ENCODE measurements at regions not wholly inside any gene's neighbourhood (a gene's known extent, or its start where the extent isn't known, plus 50 kb on each side); places are given as distances from the start of the nearest gene placed in this dataset.

GRCh38 chr2:160878618-160879017 is 281.6 kb upstream of the TANK start:
- TF ChIP-seq CTCF (IDR thresholded peaks at IDR 0.05; ENCODE audit: partially characterized antibody, unreplicated experiment), result no peak
- H3K4me3 Mint-ChIP-seq (ENCODE audit: unreplicated experiment), result no peak overlapping the region
- no peaks in the 10 kb centered on the region for H3K9me3 Mint-ChIP-seq (ENCODE audit: unreplicated experiment)
- no peaks in the 10 kb centered on the region for H3K27me3 Mint-ChIP-seq (ENCODE audit: unreplicated experiment)
- H3K4me1 Mint-ChIP-seq (ENCODE audit: low read depth, unreplicated experiment), result peaks cover 2% of the 10 kb centered on the region
- DNase-seq, result no peak
- no peaks in the 10 kb centered on the region for H3K36me3 Mint-ChIP-seq (ENCODE audit: unreplicated experiment)
- no peak overlapping the region for H3K27ac Mint-ChIP-seq (ENCODE audit: unreplicated experiment)

- no peak for TF ChIP-seq CTCF (IDR thresholded peaks at IDR 0.05; ENCODE audit: partially characterized antibody, unreplicated experiment)
These were observed 277.3 kb upstream of the TANK start for GRCh38 chr2:160882906-160883305.

GRCh38 chr2:160884056-160884455 is 276.2 kb upstream of the TANK start:
- no peaks in the 10 kb centered on the region for H3K36me3 Mint-ChIP-seq (ENCODE audit: unreplicated experiment)
- no peak overlapping the region for H3K4me3 Mint-ChIP-seq (ENCODE audit: unreplicated experiment)
- no peaks in the 10 kb centered on the region for H3K4me1 Mint-ChIP-seq (ENCODE audit: low read depth, unreplicated experiment)
- H3K9me3 Mint-ChIP-seq (ENCODE audit: unreplicated experiment), result no peaks in the 10 kb centered on the region
- no peak overlapping the region for H3K27ac Mint-ChIP-seq (ENCODE audit: unreplicated experiment)
- no peaks in the 10 kb centered on the region for H3K27me3 Mint-ChIP-seq (ENCODE audit: unreplicated experiment)
- DNase-seq, result no peak
- no peak for TF ChIP-seq CTCF (IDR thresholded peaks at IDR 0.05; ENCODE audit: partially characterized antibody, unreplicated experiment)

More at GRCh38 chr2:160882906-160883305, 277.3 kb upstream of the TANK start:
- Mint-ChIP-seq H3K4me1 (ENCODE audit: low read depth, unreplicated experiment) (no peaks in the 10 kb centered on the region), H3K27me3 (ENCODE audit: unreplicated experiment) (no peaks in the 10 kb centered on the region), H3K27ac (ENCODE audit: unreplicated experiment) (no peak overlapping the region), H3K9me3 (ENCODE audit: unreplicated experiment) (no peaks in the 10 kb centered on the region), H3K4me3 (ENCODE audit: unreplicated experiment) (no peak overlapping the region), H3K36me3 (ENCODE audit: unreplicated experiment) (no peaks in the 10 kb centered on the region)
- no peak for DNase-seq

- Mint-ChIP-seq H3K27me3 (ENCODE audit: unreplicated experiment) (no peaks in the 10 kb centered on the region), H3K9me3 (ENCODE audit: unreplicated experiment) (no peaks in the 10 kb centered on the region), H3K4me1 (ENCODE audit: low read depth, unreplicated experiment) (no peaks in the 10 kb centered on the region), H3K36me3 (ENCODE audit: unreplicated experiment) (no peaks in the 10 kb centered on the region), H3K4me3 (ENCODE audit: unreplicated experiment) (no peak overlapping the region), H3K27ac (ENCODE audit: unreplicated experiment) (no peak overlapping the region)
- no peak for DNase-seq
- TF ChIP-seq CTCF (IDR thresholded peaks at IDR 0.05; ENCODE audit: partially characterized antibody, unreplicated experiment), result no peak
These were observed 270.6 kb upstream of the TANK start for GRCh38 chr2:160889439-160890170.

GRCh38 chr2:160890667-160891352 is 269.4 kb upstream of the TANK start:
- Mint-ChIP-seq H3K36me3 (ENCODE audit: unreplicated experiment) (no peaks in the 10 kb centered on the region), H3K9me3 (ENCODE audit: unreplicated experiment) (no peaks in the 10 kb centered on the region), H3K27ac (ENCODE audit: unreplicated experiment) (no peak overlapping the region), H3K4me3 (ENCODE audit: unreplicated experiment) (no peak overlapping the region), H3K4me1 (ENCODE audit: low read depth, unreplicated experiment) (no peaks in the 10 kb centered on the region), H3K27me3 (ENCODE audit: unreplicated experiment) (no peaks in the 10 kb centered on the region)
- no peak for DNase-seq
- no peak for TF ChIP-seq CTCF (IDR thresholded peaks at IDR 0.05; ENCODE audit: partially characterized antibody, unreplicated experiment)

Measured in glutamatergic neuron (in vitro differentiated cells).